IMR-90 (cell line): ENCODE measurements at regions not wholly inside any gene's neighbourhood (a gene's known extent, or its start where the extent isn't known, plus 50 kb on each side); places are given as distances from the start of the nearest gene placed in this dataset.

ENCODE experiments used
- ATAC-seq: fragments of 200-7000 bp; cut with Tn5 transposase; 2 replicates; pipeline ENCODE4 v1.9.1; 2020; ENCODE audit warnings: low read depth, mild to moderate bottlenecking, moderate library complexity
- BruUV-seq: library from RNA; stranded (reverse); fragments of 400-500 nt; replicated peaks from 2 replicates; lab custom pipeline; 2021; lab: Mats Ljungman, UMichigan
- CTCF ChIA-PET: fragments of 300-600 bp; formaldehyde crosslinking; extraction: SDS; loops from one replicate; lab custom pipeline; 2021; ENCODE audit warnings: antibody characterized with exemption; lab: Yijun Ruan, JAX
- POLR2A ChIA-PET: fragments of 300-600 bp; sonication (Branson Sonifier 250); formaldehyde crosslinking; loops from one replicate; lab custom pipeline; 2022; ENCODE audit warnings: antibody characterized with exemption; ENCODE audit not compliant: unreplicated experiment; lab: Charles Lee
- DNase-seq: peaks from one replicate; pipeline ENCODE4 v3.0.0; 2013
- H2AFZ ChIP-seq: replicated peaks from 2 replicates; pipeline ENCODE3; 2013; ENCODE audit warnings: low read length, mild to moderate bottlenecking; ENCODE audit not compliant: poor library complexity
- H2AK5ac ChIP-seq: 2 replicates; pipeline ENCODE4 v1.6.1; 2013; ENCODE audit warnings: low read depth, low read length, inconsistent platforms
- H2AK9ac ChIP-seq: replicated peaks from 2 replicates; pipeline ENCODE3; 2013; ENCODE audit warnings: mild to moderate bottlenecking, low read depth, low read length, moderate library complexity; ENCODE audit not compliant: poor library complexity
- H2BK120ac ChIP-seq: 2 replicates; pipeline ENCODE4 v1.6.1; 2013; ENCODE audit warnings: low read depth, low read length, inconsistent platforms
- H2BK15ac ChIP-seq: 3 replicates; pipeline ENCODE4 v1.6.1; 2013; ENCODE audit warnings: low read depth, low read length, inconsistent platforms
- H2BK20ac ChIP-seq: 2 replicates; pipeline ENCODE4 v1.6.1; 2013; ENCODE audit warnings: low read depth, mild to moderate bottlenecking, inconsistent platforms, low read length, moderate library complexity
- H2BK5ac ChIP-seq: 2 replicates; pipeline ENCODE4 v1.6.1; 2013; ENCODE audit warnings: mild to moderate bottlenecking, low read depth, low read length, inconsistent platforms; ENCODE audit not compliant: poor library complexity, severe bottlenecking
- H3K14ac ChIP-seq: replicated peaks from 2 replicates; pipeline ENCODE4 v1.6.1; 2013; ENCODE audit warnings: low read depth, low read length, inconsistent platforms
- H3K18ac ChIP-seq: 2 replicates; pipeline ENCODE4 v1.6.1; 2013; ENCODE audit warnings: low read depth, low read length, control low read depth
- H3K23ac ChIP-seq: 2 replicates; pipeline ENCODE4 v1.6.1; 2013; ENCODE audit warnings: low read depth, low read length, inconsistent platforms
- H3K27ac ChIP-seq: 2 replicates; pipeline ENCODE4 v1.5.1; 2013; ENCODE audit warnings: mild to moderate bottlenecking, control low read depth, low read length; ENCODE audit not compliant: insufficient read depth
- H3K27me3 ChIP-seq: 2 replicates; pipeline ENCODE4 v1.6.1; 2013; ENCODE audit warnings: low read length; ENCODE audit not compliant: control insufficient read depth, insufficient read depth
- H3K36me3 ChIP-seq: 2 replicates; pipeline ENCODE4 v1.6.1; 2013; ENCODE audit warnings: low read length, mixed read lengths; ENCODE audit not compliant: control insufficient read depth, insufficient read depth
- H3K4ac ChIP-seq: 2 replicates; pipeline ENCODE4 v1.6.1; 2013; ENCODE audit warnings: low read depth, low read length, inconsistent platforms
- H3K4me1 ChIP-seq: 2 replicates; pipeline ENCODE4 v1.6.1; 2013; ENCODE audit warnings: low read length, mixed read lengths; ENCODE audit not compliant: control insufficient read depth, insufficient read depth
- H3K4me2 ChIP-seq: 2 replicates; pipeline ENCODE4 v1.6.1; 2013; ENCODE audit warnings: low read depth, mild to moderate bottlenecking, control low read depth, low read length, moderate library complexity
- H3K4me3 ChIP-seq: 2 replicates; pipeline ENCODE4 v1.5.1; 2013; ENCODE audit warnings: low read depth, mild to moderate bottlenecking, control low read depth, low read length, moderate library complexity; ENCODE audit not compliant: insufficient read depth
- H3K56ac ChIP-seq: 2 replicates; pipeline ENCODE4 v1.6.1; 2013; ENCODE audit warnings: low read length, inconsistent platforms; ENCODE audit not compliant: insufficient read depth; ENCODE audit errors: extremely low read depth
- H3K79me1 ChIP-seq, 2 experiments: 2 replicates each; pipeline ENCODE4 v1.6.1; 2013; ENCODE audit warnings: low read length in 2 of 2, inconsistent platforms in 1 of 2, low read depth in 1 of 2
- H3K9ac ChIP-seq: 2 replicates; pipeline ENCODE4 v1.6.1; 2013; ENCODE audit warnings: low read depth, low read length, control low read depth
- H3K9me1 ChIP-seq: 2 replicates; pipeline ENCODE4 v1.6.1; 2013; ENCODE audit warnings: low read length, inconsistent platforms; ENCODE audit not compliant: insufficient read depth
- H3K9me3 ChIP-seq: 2 replicates; pipeline ENCODE4 v1.6.1; 2013; ENCODE audit warnings: low read length; ENCODE audit not compliant: control insufficient read depth, insufficient read depth
- H4K20me1 ChIP-seq: 2 replicates; pipeline ENCODE4 v1.6.1; 2013; ENCODE audit warnings: low read length, inconsistent platforms; ENCODE audit not compliant: insufficient read depth
- H4K5ac ChIP-seq: 2 replicates; pipeline ENCODE4 v1.6.1; 2013; ENCODE audit warnings: mild to moderate bottlenecking, low read depth, low read length, control low read depth
- H4K8ac ChIP-seq, 2 experiments: 2 replicates each; pipeline ENCODE4 v1.6.1; 2013; ENCODE audit warnings: low read depth in 2 of 2, low read length in 2 of 2, control low read depth in 1 of 2, inconsistent platforms in 1 of 2
- H4K91ac ChIP-seq: 2 replicates; pipeline ENCODE4 v1.6.1; 2013; ENCODE audit warnings: low read depth, low read length, inconsistent platforms; ENCODE audit not compliant: insufficient read depth
- FOS ChIP-seq: fragments of 150-350 bp; IDR thresholded peaks from 2 replicates; pipeline ENCODE4 v1.6.1; 2016; ENCODE audit warnings: low read depth, low read length
- RAD21 ChIP-seq: IDR thresholded peaks from 2 replicates; pipeline ENCODE4 v1.6.1; 2012; ENCODE audit warnings: low read length, improper control_type of control experiment
- WGBS, 2 experiments: methylation state at CpG; one replicate each; pipeline versions ENCODE4 v1.1.5 to v1.1.7; 2013; ENCODE audit warnings: missing lambda C conversion rate in 2 of 2; ENCODE audit not compliant: insufficient read length in 1 of 2; ENCODE audit errors: extremely low coverage in 2 of 2; 5-methylcytosine and 5-hydroxymethylcytosine counted together
- dilution Hi-C: fragments of 300-500 bp; cut with HindIII; formaldehyde crosslinking; loops from one replicate; pipeline ENCODE4 v1.14.3; 2018; ENCODE audit warnings: low sequenced_read_pairs; ENCODE audit not compliant: unreplicated experiment
- in situ Hi-C: fragments of 300-500 bp; cut with MboI; formaldehyde crosslinking; loops from 3 replicates; pipeline ENCODE4 v1.14.3; 2019; ENCODE audit warnings: low sequenced_read_pairs, inconsistent platforms, mixed read lengths
- intact Hi-C: fragments of 100-400 bp; cut with micrococcal nuclease; formaldehyde crosslinking; loops from 2 replicates; pipeline ENCODE4 v1.10.0; 2022
- TF ChIP-seq, protein P1 (sequence below): conservative IDR thresholded peaks from 2 replicates; pipeline ENCODE4 v1.5.1; 2012; ENCODE audit warnings: mild to moderate bottlenecking, low read depth, low read length, improper control_type of control experiment

DNA sequence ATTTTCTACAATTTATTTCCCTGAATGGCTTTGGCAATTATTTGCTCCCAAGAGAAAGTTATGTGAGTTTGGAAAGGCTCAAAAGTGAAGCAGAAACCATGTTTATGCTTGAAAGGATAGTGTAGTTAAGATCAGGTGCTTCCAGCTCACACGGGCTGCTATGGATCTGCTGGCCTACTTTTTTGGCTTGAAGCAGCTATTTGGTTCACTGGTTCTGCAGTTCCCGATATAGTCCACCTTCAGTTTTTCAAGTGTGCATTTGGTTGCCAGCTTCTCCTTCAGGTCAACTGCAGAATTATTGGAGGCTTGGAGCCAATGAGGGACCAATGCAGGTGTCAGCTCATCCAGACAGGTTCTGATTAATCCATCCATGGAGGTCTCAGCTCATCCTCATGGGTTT, 484.3 kb upstream of the SEMA3A start:
- no peak overlapping the region for H4K8ac ChIP-seq
- intact Hi-C loops, result no loop called here
- dilution Hi-C loops, result no loop called here
- H2BK5ac ChIP-seq, result no peak overlapping the region
- H2AK5ac ChIP-seq, result no peak overlapping the region
- H2AFZ ChIP-seq, result no peak overlapping the region
- no peak overlapping the region for H3K23ac ChIP-seq
- no peaks in the 10 kb centered on the region for H3K9me3 ChIP-seq
- H3K56ac ChIP-seq, result no peak overlapping the region
- no peaks in the 10 kb centered on the region for H3K36me3 ChIP-seq
- H2AK9ac ChIP-seq, result no peak overlapping the region
- H3K18ac ChIP-seq, result no peak overlapping the region
- H3K4me1 ChIP-seq, result no peaks in the 10 kb centered on the region
- no peaks in the 10 kb centered on the region for H4K20me1 ChIP-seq
- ATAC-seq (no peak), DNase-seq (no peak)
- TF ChIP-seq, protein P1, sequence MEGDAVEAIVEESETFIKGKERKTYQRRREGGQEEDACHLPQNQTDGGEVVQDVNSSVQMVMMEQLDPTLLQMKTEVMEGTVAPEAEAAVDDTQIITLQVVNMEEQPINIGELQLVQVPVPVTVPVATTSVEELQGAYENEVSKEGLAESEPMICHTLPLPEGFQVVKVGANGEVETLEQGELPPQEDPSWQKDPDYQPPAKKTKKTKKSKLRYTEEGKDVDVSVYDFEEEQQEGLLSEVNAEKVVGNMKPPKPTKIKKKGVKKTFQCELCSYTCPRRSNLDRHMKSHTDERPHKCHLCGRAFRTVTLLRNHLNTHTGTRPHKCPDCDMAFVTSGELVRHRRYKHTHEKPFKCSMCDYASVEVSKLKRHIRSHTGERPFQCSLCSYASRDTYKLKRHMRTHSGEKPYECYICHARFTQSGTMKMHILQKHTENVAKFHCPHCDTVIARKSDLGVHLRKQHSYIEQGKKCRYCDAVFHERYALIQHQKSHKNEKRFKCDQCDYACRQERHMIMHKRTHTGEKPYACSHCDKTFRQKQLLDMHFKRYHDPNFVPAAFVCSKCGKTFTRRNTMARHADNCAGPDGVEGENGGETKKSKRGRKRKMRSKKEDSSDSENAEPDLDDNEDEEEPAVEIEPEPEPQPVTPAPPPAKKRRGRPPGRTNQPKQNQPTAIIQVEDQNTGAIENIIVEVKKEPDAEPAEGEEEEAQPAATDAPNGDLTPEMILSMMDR, result no peak
- TF ChIP-seq FOS (no peak), RAD21 (no peak)
- no peak overlapping the region for H4K91ac ChIP-seq
- H3K27ac ChIP-seq, result no peak overlapping the region
- H3K14ac ChIP-seq, result no peak overlapping the region
- 100% methylated on average over 2 of the region's 2 CpGs; no CpG with 5 or more reads in 1 of the 2 experiments for WGBS, 2 experiments
- H3K9me1 ChIP-seq, result no peaks in the 10 kb centered on the region
- ChIA-PET CTCF (no interaction called here), POLR2A (no interaction called here)
- H3K9ac ChIP-seq, result no peak overlapping the region
- H3K4me3 ChIP-seq, result no peak overlapping the region
- H2BK15ac ChIP-seq, result no peak overlapping the region
- no TSS peak for BruUV-seq
- no peak overlapping the region for H2BK20ac ChIP-seq
- H3K79me1 ChIP-seq, result no peaks in the 10 kb centered on the region
- H3K27me3 ChIP-seq, result no peaks in the 10 kb centered on the region
- no peak overlapping the region for H3K4ac ChIP-seq
- H2BK120ac ChIP-seq, result no peak overlapping the region
- no peak overlapping the region for H4K5ac ChIP-seq
- no peak overlapping the region for H3K4me2 ChIP-seq
- in situ Hi-C loops, result no loop called here
